DOHH2 (cell line): ENCODE measurements at regions not wholly inside any gene's neighbourhood (a gene's known extent, or its start where the extent isn't known, plus 50 kb on each side); places are given as distances from the start of the nearest gene placed in this dataset.

ENCODE experiments used
- EZH2phosphoT487 ChIP-seq: fragments of 200-600 bp; sonication (generic); IDR thresholded peaks from 2 replicates; pipeline ENCODE4 v1.6.1; 2017; ENCODE audit warnings: borderline replicate concordance, mild to moderate bottlenecking, antibody characterized with exemption, low read length, moderate library complexity, mixed read lengths
- TF ChIP-seq, protein P1 (sequence below): fragments of 200-600 bp; sonication (generic); IDR thresholded peaks from one replicate; pipeline ENCODE4 v1.5.1; 2014; ENCODE audit warnings: antibody characterized with exemption, mild to moderate bottlenecking, low read depth, low read length; ENCODE audit not compliant: poor library complexity, severe bottlenecking

- TF ChIP-seq, protein P1, sequence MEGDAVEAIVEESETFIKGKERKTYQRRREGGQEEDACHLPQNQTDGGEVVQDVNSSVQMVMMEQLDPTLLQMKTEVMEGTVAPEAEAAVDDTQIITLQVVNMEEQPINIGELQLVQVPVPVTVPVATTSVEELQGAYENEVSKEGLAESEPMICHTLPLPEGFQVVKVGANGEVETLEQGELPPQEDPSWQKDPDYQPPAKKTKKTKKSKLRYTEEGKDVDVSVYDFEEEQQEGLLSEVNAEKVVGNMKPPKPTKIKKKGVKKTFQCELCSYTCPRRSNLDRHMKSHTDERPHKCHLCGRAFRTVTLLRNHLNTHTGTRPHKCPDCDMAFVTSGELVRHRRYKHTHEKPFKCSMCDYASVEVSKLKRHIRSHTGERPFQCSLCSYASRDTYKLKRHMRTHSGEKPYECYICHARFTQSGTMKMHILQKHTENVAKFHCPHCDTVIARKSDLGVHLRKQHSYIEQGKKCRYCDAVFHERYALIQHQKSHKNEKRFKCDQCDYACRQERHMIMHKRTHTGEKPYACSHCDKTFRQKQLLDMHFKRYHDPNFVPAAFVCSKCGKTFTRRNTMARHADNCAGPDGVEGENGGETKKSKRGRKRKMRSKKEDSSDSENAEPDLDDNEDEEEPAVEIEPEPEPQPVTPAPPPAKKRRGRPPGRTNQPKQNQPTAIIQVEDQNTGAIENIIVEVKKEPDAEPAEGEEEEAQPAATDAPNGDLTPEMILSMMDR: no peak
- TF ChIP-seq EZH2phosphoT487: no peak
Observed at GRCh38 chr1:164310166-164310565, 248.8 kb upstream of the PBX1 start.
